Thymus (tissue), 11 donors: ENCODE measurements at regions not wholly inside any gene's neighbourhood (a gene's known extent, or its start where the extent isn't known, plus 50 kb on each side); places are given as distances from the start of the nearest gene placed in this dataset.
"Not testable (repeated sequence)": the region's sequence is repeated elsewhere in the genome, so short reads cannot be mapped to it uniquely, and the experiment has no call there.

Source experiments
- DNase-seq, 9 donors: peaks; one replicate each; pipeline ENCODE4 v3.0.0-alpha.2; 2013; ENCODE audit warnings: low spot score in 9 of 9, low read depth in 6 of 9, missing footprints in 1 of 9
- H3K27ac ChIP-seq, 2 donors: one replicate each; pipeline ENCODE4 v1.5.1; 2013; ENCODE audit warnings: control low read depth in 1 of 2, low read depth in 1 of 2, low read length in 1 of 2, mild to moderate bottlenecking in 1 of 2, moderate library complexity in 1 of 2
- H3K27me3 ChIP-seq, 2 donors: one replicate each; pipeline ENCODE4 v1.5.1; 2013; ENCODE audit warnings: low read length in 1 of 2; ENCODE audit not compliant: control insufficient read depth in 2 of 2, insufficient read depth in 1 of 2
- H3K36me3 ChIP-seq, 2 donors: one replicate each; pipeline ENCODE4 v1.5.1; 2013; ENCODE audit warnings: low read length in 1 of 2, mild to moderate bottlenecking in 1 of 2, moderate library complexity in 1 of 2; ENCODE audit not compliant: control insufficient read depth in 2 of 2, insufficient read depth in 2 of 2
- H3K4me1 ChIP-seq, 2 donors: one replicate each; pipeline ENCODE4 v1.5.1; 2013; ENCODE audit warnings: low read length in 2 of 2; ENCODE audit not compliant: control insufficient read depth in 2 of 2, insufficient read depth in 2 of 2
- H3K4me3 ChIP-seq, 2 donors: one replicate each; pipeline ENCODE4 v1.5.1; 2013; ENCODE audit warnings: low read length in 2 of 2, control low read depth in 1 of 2, mild to moderate bottlenecking in 1 of 2
- H3K9me3 ChIP-seq, 2 donors: one replicate each; pipeline ENCODE4 v1.5.1; 2013; ENCODE audit warnings: low read length in 1 of 2, mild to moderate bottlenecking in 1 of 2; ENCODE audit not compliant: control insufficient read depth in 2 of 2, insufficient read depth in 1 of 2
- WGBS: extraction: QIAGEN DNeasy Blood & Tissue Kit; methylation state at CpG from one replicate; pipeline ENCODE4 v1.1.7; 2013; 5-methylcytosine and 5-hydroxymethylcytosine counted together
- donor health status: healthy.

DNA sequence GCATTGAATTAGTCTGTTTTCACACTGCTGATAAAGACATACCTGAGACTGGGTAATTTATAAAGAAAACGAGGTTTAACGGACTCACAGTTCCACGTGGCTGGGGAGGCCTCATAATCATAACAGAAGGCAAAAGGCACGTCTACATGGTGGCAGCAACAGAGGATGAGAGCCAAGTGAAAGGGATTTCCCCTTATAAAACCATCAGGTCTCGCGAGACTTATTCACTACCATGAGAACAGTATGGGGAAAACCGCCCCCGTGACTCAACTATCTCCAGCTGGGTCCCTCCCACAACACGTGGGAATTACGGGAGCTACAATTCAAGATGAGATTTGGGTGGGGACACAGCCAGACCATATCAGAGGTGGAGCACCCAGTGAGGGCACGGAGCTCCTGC is 442.0 kb upstream of the MYT1L start:
- not testable (repeated sequence) for DNase-seq, H3K4me3 ChIP-seq
- WGBS, result 90% methylated on average over 11 of the region's 11 CpGs

DNA sequence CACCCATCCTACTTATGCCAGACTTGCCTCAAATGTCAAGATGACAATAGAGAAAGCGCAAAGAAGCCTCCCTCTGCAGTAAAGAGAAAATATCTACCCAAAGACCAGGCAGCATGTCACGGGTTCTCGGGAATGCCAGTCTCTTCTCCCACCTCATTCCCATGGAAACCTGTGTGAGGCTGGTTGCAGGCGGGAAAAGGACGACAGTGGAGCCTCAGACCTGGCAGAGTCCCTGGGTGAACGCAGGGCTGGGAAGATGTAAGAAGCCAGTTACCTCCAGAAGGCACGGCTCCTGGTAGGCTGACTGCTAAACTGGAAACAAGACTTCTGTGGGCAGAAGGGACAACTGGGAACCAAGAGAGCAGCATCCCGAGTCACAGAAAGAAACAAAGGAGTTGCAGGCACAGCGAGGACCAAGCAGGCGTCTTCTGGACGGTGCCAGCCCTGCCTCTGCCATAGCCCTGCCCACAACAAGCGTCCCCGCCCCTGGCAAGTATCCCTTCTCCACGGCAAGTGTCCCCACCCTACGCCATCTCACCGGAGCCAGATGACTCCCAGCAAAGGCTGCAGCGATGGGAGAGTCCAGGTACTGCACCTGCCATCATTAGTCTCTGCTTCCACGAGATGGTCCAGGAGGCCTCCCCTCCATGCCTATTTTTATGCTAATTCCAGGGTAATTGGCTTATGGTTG is 440.8 kb upstream of the MYT1L start:
- 85% methylated on average over 18 of the region's 18 CpGs for WGBS
- no peaks in the 10 kb centered on the region for H3K27me3 ChIP-seq
- H3K9me3 ChIP-seq, result no peaks in the 10 kb centered on the region
- no peak overlapping the region for H3K4me3 ChIP-seq
- H3K4me1 ChIP-seq, result no peaks in the 10 kb centered on the region
- DNase-seq, result no peak
- no peak overlapping the region for H3K27ac ChIP-seq
- no peaks in the 10 kb centered on the region for H3K36me3 ChIP-seq

More for the DNA sequence above, 442.0 kb upstream of the MYT1L start:
- not testable (repeated sequence) for H3K27me3 ChIP-seq, H3K4me1 ChIP-seq, H3K27ac ChIP-seq, H3K36me3 ChIP-seq, H3K9me3 ChIP-seq

DNA sequence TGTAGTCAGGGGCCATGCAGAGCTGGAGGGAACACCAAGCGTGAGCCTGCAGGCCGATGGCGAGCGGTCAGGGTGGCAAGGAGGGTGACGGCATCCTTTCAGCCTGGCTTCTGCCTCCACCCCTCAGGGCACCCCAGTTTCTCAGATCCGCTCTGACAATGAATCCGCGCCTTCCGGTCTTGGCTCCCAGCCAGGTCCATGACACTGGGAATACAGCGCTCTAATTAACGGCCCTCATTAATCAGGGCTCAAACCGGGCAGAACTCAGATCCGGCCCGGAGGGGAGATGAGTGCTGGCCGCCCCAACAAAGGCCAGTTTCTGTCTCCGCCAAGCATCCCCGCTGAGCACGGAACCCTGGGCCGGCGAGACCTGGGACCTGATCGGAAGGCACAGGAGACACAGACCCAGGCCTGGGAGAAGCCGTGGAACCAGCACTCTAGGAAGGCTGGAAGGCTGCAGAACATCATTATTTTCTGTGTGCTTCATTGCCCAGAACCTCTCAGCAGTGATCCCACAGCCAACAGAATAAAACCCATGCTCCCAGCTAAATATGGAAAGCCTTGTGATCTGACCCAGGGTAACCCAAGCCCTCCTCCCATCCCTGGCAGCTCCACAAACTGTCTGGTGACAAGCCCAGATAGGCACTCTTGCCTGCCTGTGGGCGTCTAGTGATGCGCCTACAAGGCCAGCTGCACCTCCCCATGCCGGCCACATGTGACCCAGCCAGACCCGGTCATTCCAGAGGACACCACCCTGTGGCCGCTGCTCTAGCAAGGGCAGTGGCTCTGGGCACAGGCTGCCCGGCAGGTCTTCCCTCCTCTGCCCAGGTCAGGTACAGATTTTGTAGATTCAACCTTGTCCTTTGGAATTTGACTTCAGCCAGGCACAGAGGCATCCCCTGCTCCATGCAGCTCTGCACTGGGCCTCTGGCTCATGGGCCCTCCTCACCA is 438.7 kb upstream of the MYT1L start:
- H3K36me3 ChIP-seq, result no peaks in the 10 kb centered on the region
- no peak overlapping the region for H3K27ac ChIP-seq
- H3K4me3 ChIP-seq, result no peak overlapping the region
- DNase-seq, result no peak
- H3K9me3 ChIP-seq, result no peaks in the 10 kb centered on the region
- H3K27me3 ChIP-seq, result no peaks in the 10 kb centered on the region
- H3K4me1 ChIP-seq, result no peaks in the 10 kb centered on the region
- 95% methylated on average over 28 of the region's 28 CpGs for WGBS

DNA sequence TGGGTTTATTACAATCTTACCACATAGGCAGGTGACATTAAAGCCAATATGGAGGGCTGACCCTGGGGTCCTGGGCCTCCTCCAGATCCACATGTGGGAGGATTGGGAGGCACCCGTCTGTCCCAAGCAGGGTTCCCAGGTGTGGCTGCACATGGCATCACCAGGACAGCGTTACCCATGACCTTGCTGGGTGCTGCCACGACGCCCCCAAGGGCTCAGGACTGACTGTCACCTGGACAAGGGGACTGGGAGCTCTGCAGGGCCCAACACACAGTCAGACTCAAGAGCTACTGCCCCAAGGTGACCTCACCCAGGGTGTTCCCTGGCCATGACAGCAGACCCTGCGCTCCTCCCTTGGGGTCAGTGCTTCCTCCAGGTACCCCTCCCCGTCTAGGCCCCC is 437.4 kb upstream of the MYT1L start:
- Histone ChIP-seq H3K27me3 (no peaks in the 10 kb centered on the region), H3K27ac (no peak overlapping the region), H3K36me3 (no peaks in the 10 kb centered on the region), H3K4me3 (no peak overlapping the region), H3K9me3 (no peaks in the 10 kb centered on the region), H3K4me1 (no peaks in the 10 kb centered on the region)
- DNase-seq, result no peak
- WGBS, result 96% methylated on average over 5 of the region's 6 CpGs

DNA sequence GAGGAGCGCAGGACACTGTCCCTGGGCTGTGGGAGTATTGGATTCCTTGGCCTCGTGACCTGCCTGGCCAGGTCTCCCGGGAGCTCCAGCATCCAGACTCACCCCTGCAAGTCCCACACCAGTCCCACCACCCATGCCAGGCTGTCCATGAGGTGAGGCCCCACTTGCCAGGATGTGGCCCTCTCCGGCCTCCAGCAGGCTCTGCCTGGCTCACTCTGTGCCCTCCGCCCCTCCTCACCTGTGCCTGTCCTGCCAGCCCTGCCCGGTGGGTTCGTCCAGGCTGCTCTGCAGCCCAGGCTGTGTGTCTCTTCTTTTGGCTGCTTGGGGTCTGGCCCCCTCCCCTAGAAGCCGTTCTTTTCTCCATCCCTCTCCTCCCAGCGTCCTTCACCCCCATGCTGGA is 436.8 kb upstream of the MYT1L start:
- no peak for DNase-seq
- Histone ChIP-seq H3K4me3 (no peak overlapping the region), H3K27ac (no peak overlapping the region), H3K9me3 (no peaks in the 10 kb centered on the region), H3K4me1 (peaks cover 0 to 4% of the 10 kb centered on the region in 2 donors), H3K36me3 (no peaks in the 10 kb centered on the region), H3K27me3 (no peaks in the 10 kb centered on the region)
- WGBS, result 73% methylated on average over 9 of the region's 9 CpGs

DNA sequence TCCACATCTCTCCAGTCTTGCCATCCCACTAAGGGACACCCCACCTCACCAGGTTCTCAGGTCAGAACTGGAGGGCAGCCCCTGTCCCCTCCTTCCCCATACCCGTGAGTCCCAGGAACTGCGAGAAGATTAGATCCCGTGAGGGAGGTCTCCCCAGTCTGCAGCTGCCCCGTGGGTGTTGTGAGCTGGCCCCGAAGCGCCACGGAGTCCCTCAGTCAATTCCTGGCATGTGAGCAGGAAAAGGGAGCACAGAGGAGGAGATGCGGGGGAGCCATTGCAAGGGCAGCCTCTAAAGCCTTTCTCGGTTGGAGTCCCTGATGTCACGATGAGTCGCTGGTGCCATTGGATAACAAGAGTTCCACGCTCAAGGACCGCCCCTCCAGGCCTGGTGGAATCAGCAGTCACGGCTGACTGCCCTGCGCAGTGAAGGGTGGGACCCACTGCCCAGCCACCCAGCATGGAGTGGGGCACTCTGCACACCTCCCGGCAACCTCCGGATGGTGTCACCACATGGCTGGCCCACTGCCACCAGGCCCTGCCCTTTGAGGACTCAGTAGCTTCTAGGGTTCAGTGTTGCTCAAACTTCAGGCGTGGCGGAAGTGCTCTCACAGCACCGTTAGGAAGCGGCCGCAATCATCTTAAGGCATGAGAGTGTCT is 434.9 kb upstream of the MYT1L start:
- no peaks in the 10 kb centered on the region for H3K27me3 ChIP-seq
- no peak overlapping the region for H3K4me3 ChIP-seq
- WGBS, result 95% methylated on average over 22 of the region's 22 CpGs
- peaks cover 0 to 5% of the 10 kb centered on the region in 2 donors for H3K9me3 ChIP-seq
- no peaks in the 10 kb centered on the region for H3K36me3 ChIP-seq
- no peak overlapping the region for H3K27ac ChIP-seq
- peaks cover 0 to 6% of the 10 kb centered on the region in 2 donors for H3K4me1 ChIP-seq
- no peak for DNase-seq

DNA sequence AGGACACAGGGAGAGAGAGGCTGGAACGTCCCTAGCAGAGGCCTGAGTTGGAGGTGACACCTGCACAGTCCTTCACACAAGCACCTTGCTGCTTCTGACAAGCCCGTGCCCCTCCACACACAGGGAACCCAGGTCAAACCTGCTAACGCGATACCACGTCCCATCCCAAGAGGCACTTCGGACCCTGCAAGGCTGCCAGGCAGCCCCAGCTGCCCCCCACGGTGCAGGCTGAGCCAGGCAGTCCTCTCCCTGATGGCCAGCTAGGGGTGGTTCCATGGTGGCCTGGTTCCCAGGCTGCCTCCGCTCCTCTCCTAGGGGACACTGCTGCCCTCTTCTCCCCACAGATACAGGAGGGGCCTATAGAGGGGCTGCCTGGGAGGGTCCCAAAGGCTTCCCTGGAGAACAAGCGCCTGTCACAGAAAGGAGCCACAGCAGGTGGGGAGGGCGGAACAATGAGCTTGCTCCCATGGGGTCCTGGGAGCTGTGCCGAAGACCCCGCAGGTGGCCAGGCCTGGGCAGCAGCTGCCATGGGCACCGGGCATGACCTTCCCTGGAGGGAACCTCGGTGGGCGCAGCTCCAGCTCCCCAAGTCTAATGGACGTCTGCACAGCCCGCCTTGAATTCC is 434.2 kb upstream of the MYT1L start:
- WGBS, result 90% methylated on average over 17 of the region's 17 CpGs
- Histone ChIP-seq H3K36me3 (no peaks in the 10 kb centered on the region), H3K27me3 (no peaks in the 10 kb centered on the region), H3K4me1 (peaks cover 0 to 6% of the 10 kb centered on the region in 2 donors), H3K4me3 (no peak overlapping the region), H3K9me3 (peaks cover 1 to 8% of the 10 kb centered on the region in 2 donors), H3K27ac (no peak overlapping the region)
- no peak for DNase-seq

DNA sequence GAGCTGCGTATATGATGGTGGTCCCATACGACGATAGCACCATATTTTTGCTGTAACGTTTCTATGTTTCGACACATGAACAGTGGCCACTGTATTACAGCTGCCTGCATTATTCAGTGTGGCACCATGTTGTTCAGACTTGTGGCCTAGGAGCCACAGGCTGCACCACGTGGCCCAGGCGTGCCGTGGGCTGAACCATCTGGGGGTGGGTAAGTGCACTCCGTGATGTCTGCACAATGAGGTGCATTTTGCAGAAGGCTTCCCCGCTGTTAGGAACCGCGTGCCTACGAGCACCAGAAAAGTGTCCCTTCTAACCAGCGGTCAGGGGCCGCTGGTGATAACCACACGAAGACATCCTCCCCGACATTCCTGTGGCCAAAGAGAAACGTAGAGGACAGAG is 433.7 kb upstream of the MYT1L start:
- Histone ChIP-seq H3K4me1 (peaks cover 0 to 6% of the 10 kb centered on the region in 2 donors), H3K4me3 (no peak overlapping the region), H3K36me3 (no peaks in the 10 kb centered on the region), H3K9me3 (peaks cover 1 to 8% of the 10 kb centered on the region in 2 donors), H3K27me3 (no peaks in the 10 kb centered on the region), H3K27ac (no peak overlapping the region)
- WGBS, result 92% methylated on average over 18 of the region's 18 CpGs
- DNase-seq, result no peak
